Tibial artery (tissue), 4 donors: ENCODE measurements at regions not wholly inside any gene's neighbourhood (a gene's known extent, or its start where the extent isn't known, plus 50 kb on each side); places are given as distances from the start of the nearest gene placed in this dataset.

ENCODE experiments used
- DNase-seq, 2 donors: peaks; one replicate each; pipeline ENCODE4 v3.0.0-alpha.2; 2019
- H3K27ac ChIP-seq, 2 donors: fragments of 200-600 bp; sonication (generic) in 1 of 2; 1 replicate in 1 of 2; 2 replicates in 1 of 2; pipeline ENCODE4 v1.5.1; 2018 to 2019; ENCODE audit warnings: mild to moderate bottlenecking in 1 of 2
- H3K27me3 ChIP-seq, 2 donors: fragments of 200-600 bp; sonication (generic) in 1 of 2; one replicate each; pipeline versions ENCODE4 v1.5.1 to v1.6.0; 2016 to 2019
- H3K36me3 ChIP-seq, 3 donors: fragments of 200-600 bp; sonication (generic) in 2 of 3; one replicate each; pipeline ENCODE4 v1.5.1; 2016 to 2019; ENCODE audit warnings: mild to moderate bottlenecking in 2 of 3
- H3K4me1 ChIP-seq, 4 donors: fragments of 200-600 bp; sonication (generic) in 2 of 4; 1 replicate in 3 of 4; 2 replicates in 1 of 4; pipeline ENCODE4 v1.5.1; 2016 to 2019
- H3K4me3 ChIP-seq, 2 donors: fragments of 200-600 bp; sonication (generic) in 1 of 2; 1 replicate in 1 of 2; 2 replicates in 1 of 2; pipeline ENCODE4 v1.5.1; 2018 to 2019; ENCODE audit warnings: mild to moderate bottlenecking in 2 of 2
- H3K9me3 ChIP-seq, 3 donors: fragments of 200-600 bp; sonication (generic) in 1 of 3; one replicate each; pipeline ENCODE4 v1.5.1; 2016 to 2019
- CTCF ChIP-seq, 2 experiments: fragments of 200-600 bp in 1 of 2; fragments of 450-650 bp in 1 of 2; IDR thresholded peaks; one replicate each; pipeline ENCODE4 v1.5.1; 2017 to 2019; ENCODE audit warnings: antibody characterized with exemption in 2 of 2, mild to moderate bottlenecking in 1 of 2, moderate library complexity in 1 of 2
- intact Hi-C: fragments of 100-400 bp; cut with DNase I; formaldehyde crosslinking; loops from one replicate; pipeline ENCODE4 v1.15.0; 2023; ENCODE audit warnings: low total_unique reads

GRCh38 chr10:130795819-130796218 lies 515.7 kb downstream of the TCERG1L start:
- TF ChIP-seq CTCF (IDR thresholded peaks at IDR 0.05), result no peak
- H3K4me3 ChIP-seq, result no peak overlapping the region
- H3K27ac ChIP-seq, result no peak overlapping the region
- H3K4me1 ChIP-seq, result no peaks in the 10 kb centered on the region
- intact Hi-C loops, result no loop called here
- DNase-seq, result no peak
- no peaks in the 10 kb centered on the region for H3K36me3 ChIP-seq
- H3K9me3 ChIP-seq, result no peaks in the 10 kb centered on the region
- peaks cover 0 to 11% of the 10 kb centered on the region in 2 donors for H3K27me3 ChIP-seq

- intact Hi-C loops, result no loop called here
- H3K9me3 ChIP-seq, result no peaks in the 10 kb centered on the region
- H3K4me3 ChIP-seq, result no peak overlapping the region
- no peaks in the 10 kb centered on the region for H3K4me1 ChIP-seq
- no peak for TF ChIP-seq CTCF (IDR thresholded peaks at IDR 0.05)
- H3K27me3 ChIP-seq, result no peaks in the 10 kb centered on the region
- no peak for DNase-seq
- H3K36me3 ChIP-seq, result no peaks in the 10 kb centered on the region
- H3K27ac ChIP-seq, result no peak overlapping the region
These were observed 512.0 kb downstream of the TCERG1L start for GRCh38 chr10:130799532-130799931.

GRCh38 chr10:130800281-130800680 lies 511.2 kb downstream of the TCERG1L start:
- H3K27me3 ChIP-seq, result no peaks in the 10 kb centered on the region
- no peaks in the 10 kb centered on the region for H3K9me3 ChIP-seq
- H3K36me3 ChIP-seq, result no peaks in the 10 kb centered on the region
- intact Hi-C loops, result no loop called here
- H3K27ac ChIP-seq, result no peak overlapping the region
- H3K4me1 ChIP-seq, result no peaks in the 10 kb centered on the region
- TF ChIP-seq CTCF (IDR thresholded peaks at IDR 0.05), result no peak
- no peak overlapping the region for H3K4me3 ChIP-seq
- no peak for DNase-seq

- Histone ChIP-seq H3K27ac (no peak overlapping the region), H3K9me3 (no peaks in the 10 kb centered on the region), H3K4me3 (no peak overlapping the region), H3K36me3 (no peaks in the 10 kb centered on the region), H3K27me3 (no peaks in the 10 kb centered on the region), H3K4me1 (no peaks in the 10 kb centered on the region)
- intact Hi-C loops, result no loop called here
- TF ChIP-seq CTCF (IDR thresholded peaks at IDR 0.05), result no peak
- no peak for DNase-seq
These were observed 510.2 kb downstream of the TCERG1L start for GRCh38 chr10:130801276-130801675.

DNA sequence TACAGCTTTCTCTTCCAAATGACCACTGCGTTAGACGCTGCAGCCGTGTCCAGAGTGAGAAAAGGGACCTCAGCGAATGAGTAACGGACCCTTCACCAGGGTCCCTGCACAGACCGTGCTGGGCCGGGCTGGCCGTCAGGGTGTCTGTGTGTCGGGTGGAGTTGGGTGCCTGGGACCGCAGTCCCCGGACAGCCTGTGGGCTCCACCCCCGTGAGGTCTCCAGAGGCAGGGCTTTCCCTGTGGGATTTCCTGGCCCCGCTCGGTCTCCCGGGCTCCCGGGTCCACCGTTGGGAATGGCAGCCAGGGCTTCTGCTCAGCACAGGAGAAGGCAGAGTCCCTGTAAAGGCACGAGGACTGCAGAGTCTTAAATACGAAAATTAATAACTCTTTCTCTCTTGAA lies 509.7 kb downstream of the TCERG1L start:
- Histone ChIP-seq H3K9me3 (no peaks in the 10 kb centered on the region), H3K4me1 (no peaks in the 10 kb centered on the region), H3K27ac (no peak overlapping the region), H3K27me3 (no peaks in the 10 kb centered on the region), H3K36me3 (no peaks in the 10 kb centered on the region), H3K4me3 (no peak overlapping the region)
- intact Hi-C loops, result no loop called here
- no peak for TF ChIP-seq CTCF (IDR thresholded peaks at IDR 0.05)
- no peak for DNase-seq

- H3K27ac ChIP-seq, result no peak overlapping the region
- intact Hi-C loops, result no loop called here
- no peak for DNase-seq
- H3K4me1 ChIP-seq, result no peaks in the 10 kb centered on the region
- H3K4me3 ChIP-seq, result no peak overlapping the region
- H3K27me3 ChIP-seq, result no peaks in the 10 kb centered on the region
- H3K9me3 ChIP-seq, result no peaks in the 10 kb centered on the region
- no peaks in the 10 kb centered on the region for H3K36me3 ChIP-seq
- TF ChIP-seq CTCF (IDR thresholded peaks at IDR 0.05), result no peak
These were observed 509.2 kb downstream of the TCERG1L start for GRCh38 chr10:130802301-130802700.
